GM12873 (cell line): ENCODE measurements at regions not wholly inside any gene's neighbourhood (a gene's known extent, or its start where the extent isn't known, plus 50 kb on each side); places are given as distances from the start of the nearest gene placed in this dataset.

Experiments
- TF ChIP-seq, protein P1 (sequence below): IDR thresholded peaks from 2 replicates; pipeline ENCODE4 v1.5.1; 2012; ENCODE audit warnings: low read depth, mild to moderate bottlenecking, moderate library complexity, low read length, control low read depth; ENCODE audit not compliant: insufficient read depth; ENCODE audit errors: missing control alignments

DNA sequence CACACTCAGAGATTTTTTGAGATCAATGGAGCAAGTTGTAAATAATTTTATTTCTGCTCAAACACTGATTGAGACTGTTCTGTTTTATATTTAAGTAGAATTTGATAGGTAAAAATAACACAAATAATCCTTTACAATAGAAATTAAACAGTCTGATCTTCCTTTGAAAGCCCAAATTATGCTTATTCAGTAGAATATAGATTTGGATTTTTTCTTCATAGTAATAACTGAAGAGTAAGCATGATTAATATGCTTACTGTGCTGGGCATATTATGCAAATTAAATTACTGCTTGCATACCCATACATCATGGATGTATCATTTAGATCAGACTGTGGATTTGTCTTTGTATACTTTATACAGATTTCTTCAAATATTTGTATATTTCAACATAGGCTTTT lies 121.4 kb downstream of the LEPR start:
- TF ChIP-seq, protein P1, sequence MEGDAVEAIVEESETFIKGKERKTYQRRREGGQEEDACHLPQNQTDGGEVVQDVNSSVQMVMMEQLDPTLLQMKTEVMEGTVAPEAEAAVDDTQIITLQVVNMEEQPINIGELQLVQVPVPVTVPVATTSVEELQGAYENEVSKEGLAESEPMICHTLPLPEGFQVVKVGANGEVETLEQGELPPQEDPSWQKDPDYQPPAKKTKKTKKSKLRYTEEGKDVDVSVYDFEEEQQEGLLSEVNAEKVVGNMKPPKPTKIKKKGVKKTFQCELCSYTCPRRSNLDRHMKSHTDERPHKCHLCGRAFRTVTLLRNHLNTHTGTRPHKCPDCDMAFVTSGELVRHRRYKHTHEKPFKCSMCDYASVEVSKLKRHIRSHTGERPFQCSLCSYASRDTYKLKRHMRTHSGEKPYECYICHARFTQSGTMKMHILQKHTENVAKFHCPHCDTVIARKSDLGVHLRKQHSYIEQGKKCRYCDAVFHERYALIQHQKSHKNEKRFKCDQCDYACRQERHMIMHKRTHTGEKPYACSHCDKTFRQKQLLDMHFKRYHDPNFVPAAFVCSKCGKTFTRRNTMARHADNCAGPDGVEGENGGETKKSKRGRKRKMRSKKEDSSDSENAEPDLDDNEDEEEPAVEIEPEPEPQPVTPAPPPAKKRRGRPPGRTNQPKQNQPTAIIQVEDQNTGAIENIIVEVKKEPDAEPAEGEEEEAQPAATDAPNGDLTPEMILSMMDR: no peak

DNA sequence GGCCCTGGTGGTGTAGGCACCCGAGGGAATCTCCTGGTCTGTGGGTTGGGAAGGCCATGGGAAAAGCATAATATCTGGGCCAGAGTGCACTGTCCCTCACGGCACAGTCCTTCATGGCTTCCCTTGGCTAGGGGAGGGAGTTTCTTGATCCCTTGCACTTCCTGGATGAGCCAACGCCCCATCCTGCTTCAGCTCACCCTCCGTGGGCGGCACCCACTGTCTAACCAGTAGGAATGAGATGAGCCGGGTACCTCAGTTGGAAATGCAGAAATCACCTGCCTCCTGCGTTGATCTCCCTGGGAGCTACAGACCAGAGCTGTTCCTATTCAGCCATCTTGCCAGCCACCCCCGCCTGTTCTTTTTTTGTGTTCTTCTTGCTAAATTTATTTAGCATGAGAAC lies 134.4 kb downstream of the LEPR start:
- TF ChIP-seq, protein P1: no peak

- TF ChIP-seq, protein P1: no peak
Measured at GRCh38 chr1:65558215-65558614, 137.7 kb downstream of the LEPR start.

GRCh38 chr1:65564493-65564892 lies 144.0 kb downstream of the LEPR start:
- TF ChIP-seq, protein P1: no peak

GRCh38 chr1:65568285-65568684 lies 147.8 kb downstream of the LEPR start:
- TF ChIP-seq, protein P1: no peak

DNA sequence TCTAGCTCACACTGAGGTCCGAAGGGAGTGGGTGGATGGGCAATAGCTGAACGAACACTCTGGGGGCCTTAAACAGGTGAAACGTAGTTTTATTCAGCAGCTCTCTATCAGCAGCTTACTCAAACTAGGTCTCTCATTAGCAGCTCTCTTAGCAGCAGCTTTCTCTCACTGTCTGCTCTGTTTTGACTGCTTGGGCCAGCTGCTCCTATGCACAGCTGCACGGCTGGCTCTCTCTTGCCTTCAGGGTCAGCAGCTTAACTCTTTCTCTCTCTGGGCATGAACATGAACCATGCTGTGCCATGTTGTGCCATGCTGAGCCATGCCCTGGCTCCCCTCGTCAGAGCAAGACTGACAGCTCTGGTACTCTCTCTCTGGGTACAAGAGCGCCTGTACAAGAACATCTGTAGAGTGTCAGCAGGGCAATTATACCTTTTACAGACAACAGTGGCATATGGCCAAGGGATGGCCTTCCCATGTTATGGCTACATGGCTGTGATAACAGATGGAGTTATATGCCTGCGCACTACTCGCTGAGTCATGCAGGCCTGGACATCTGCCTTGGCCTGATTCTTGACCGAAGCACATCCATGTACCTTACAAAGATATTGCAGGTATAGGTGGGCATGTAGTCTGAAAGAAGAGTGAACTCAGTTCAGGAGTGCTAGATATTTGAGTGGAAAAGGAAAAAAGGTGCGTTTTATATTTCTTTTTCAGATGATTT lies 152.4 kb downstream of the LEPR start:
- TF ChIP-seq, protein P1: no peak

- TF ChIP-seq, protein P1: no peak
Measured at GRCh38 chr1:65577278-65577677, 156.8 kb downstream of the LEPR start.
